Osteoblast (primary cell): ENCODE measurements at regions not wholly inside any gene's neighbourhood (a gene's known extent, or its start where the extent isn't known, plus 50 kb on each side); places are given as distances from the start of the nearest gene placed in this dataset.

Experiments
- DNase-seq: peaks from one replicate; pipeline ENCODE4 v3.0.0; 2011; ENCODE audit warnings: low spot score, mixed read lengths; ENCODE audit not compliant: insufficient read length; ENCODE audit errors: missing footprints
- H2AFZ ChIP-seq: 2 replicates; pipeline ENCODE4 v1.6.0; 2011; ENCODE audit warnings: mild to moderate bottlenecking, low read length
- H3K27ac ChIP-seq: 2 replicates; pipeline ENCODE4 v1.5.1; 2011; ENCODE audit warnings: mild to moderate bottlenecking, low read depth, low read length, moderate library complexity
- H3K27me3 ChIP-seq: 2 replicates; pipeline ENCODE4 v1.6.0; 2012; ENCODE audit warnings: mild to moderate bottlenecking, control low read depth, inconsistent platforms, low read length, moderate library complexity; ENCODE audit not compliant: insufficient read depth
- H3K36me3 ChIP-seq: 2 replicates; pipeline ENCODE4 v1.5.1; 2011; ENCODE audit warnings: mild to moderate bottlenecking, low read length, control low read depth, moderate library complexity; ENCODE audit not compliant: insufficient read depth
- H3K4me1 ChIP-seq: 2 replicates; pipeline ENCODE4 v1.5.1; 2011; ENCODE audit warnings: mild to moderate bottlenecking, low read length, control low read depth, moderate library complexity; ENCODE audit not compliant: insufficient read depth
- H3K4me2 ChIP-seq: 2 replicates; pipeline ENCODE4 v1.6.0; 2011; ENCODE audit warnings: mild to moderate bottlenecking, low read length; ENCODE audit not compliant: insufficient read depth
- H3K4me3 ChIP-seq: fragments of 200-600 bp; sonication (generic); 3 replicates; pipeline ENCODE4 v1.5.1; 2012; ENCODE audit warnings: mild to moderate bottlenecking, low read length, inconsistent platforms; ENCODE audit not compliant: insufficient read depth
- H3K79me2 ChIP-seq: 2 replicates; pipeline ENCODE4 v1.6.0; 2012; ENCODE audit warnings: mild to moderate bottlenecking, low read length, control low read depth, inconsistent platforms; ENCODE audit not compliant: insufficient read depth
- H3K9me3 ChIP-seq: 2 replicates; pipeline ENCODE4 v1.5.1; 2011; ENCODE audit warnings: low read depth, low read length, control low read depth
- H4K20me1 ChIP-seq: 2 replicates; pipeline ENCODE4 v1.6.0; 2012; ENCODE audit warnings: mild to moderate bottlenecking, low read length, control low read depth; ENCODE audit not compliant: insufficient read depth
- CTCF ChIP-seq: IDR thresholded peaks from 2 replicates; pipeline ENCODE4 v1.5.1; 2011; ENCODE audit warnings: mild to moderate bottlenecking, low read depth, low read length, moderate library complexity; ENCODE audit errors: extremely low read depth

- H3K79me2 ChIP-seq: no peaks in the 10 kb centered on the region
- H3K27me3 ChIP-seq: no peaks in the 10 kb centered on the region
- H3K4me1 ChIP-seq: no peaks in the 10 kb centered on the region
- no peak for TF ChIP-seq CTCF
- no peak overlapping the region for H3K4me3 ChIP-seq
- no peak overlapping the region for H2AFZ ChIP-seq
- H3K4me2 ChIP-seq: no peak overlapping the region
- no peaks in the 10 kb centered on the region for H3K36me3 ChIP-seq
- no peak for DNase-seq
- H3K9me3 ChIP-seq: no peaks in the 10 kb centered on the region
- H4K20me1 ChIP-seq: no peaks in the 10 kb centered on the region
- no peak overlapping the region for H3K27ac ChIP-seq
Measured at GRCh38 chr11:91686700-91687099, 537.9 kb upstream of the FAT3 start.

- DNase-seq: no peak
- no peak overlapping the region for H3K4me2 ChIP-seq
- no peaks in the 10 kb centered on the region for H3K79me2 ChIP-seq
- H3K27me3 ChIP-seq: no peaks in the 10 kb centered on the region
- TF ChIP-seq CTCF: no peak
- no peak overlapping the region for H2AFZ ChIP-seq
- H3K4me1 ChIP-seq: no peaks in the 10 kb centered on the region
- H3K4me3 ChIP-seq: no peak overlapping the region
- H3K27ac ChIP-seq: no peak overlapping the region
- H3K9me3 ChIP-seq: no peaks in the 10 kb centered on the region
- H4K20me1 ChIP-seq: no peaks in the 10 kb centered on the region
- no peaks in the 10 kb centered on the region for H3K36me3 ChIP-seq
Measured at GRCh38 chr11:91686281-91686680, 538.3 kb upstream of the FAT3 start.

GRCh38 chr11:91673705-91674104 is 550.9 kb upstream of the FAT3 start:
- Histone ChIP-seq H3K4me2 (no peak overlapping the region), H3K79me2 (no peaks in the 10 kb centered on the region), H3K4me3 (no peak overlapping the region), H3K36me3 (no peaks in the 10 kb centered on the region), H4K20me1 (no peaks in the 10 kb centered on the region), H3K27ac (no peak overlapping the region), H2AFZ (no peak overlapping the region), H3K27me3 (no peaks in the 10 kb centered on the region), H3K4me1 (no peaks in the 10 kb centered on the region), H3K9me3 (no peaks in the 10 kb centered on the region)
- TF ChIP-seq CTCF: no peak
- DNase-seq: no peak

- Histone ChIP-seq H3K36me3 (no peaks in the 10 kb centered on the region), H3K4me1 (no peaks in the 10 kb centered on the region), H3K9me3 (peaks cover 5% of the 10 kb centered on the region), H3K4me2 (no peak overlapping the region), H4K20me1 (no peaks in the 10 kb centered on the region), H3K4me3 (no peak overlapping the region), H3K27ac (no peak overlapping the region), H3K79me2 (no peaks in the 10 kb centered on the region), H3K27me3 (no peaks in the 10 kb centered on the region), H2AFZ (no peak overlapping the region)
- no peak for TF ChIP-seq CTCF
- no peak for DNase-seq
Measured at GRCh38 chr11:91664521-91664920, 560.1 kb upstream of the FAT3 start.
